Endodermal cell (in vitro differentiated cells): ENCODE measurements at regions not wholly inside any gene's neighbourhood (a gene's known extent, or its start where the extent isn't known, plus 50 kb on each side); places are given as distances from the start of the nearest gene placed in this dataset.

Source experiments
- DNase-seq: peaks from one replicate; pipeline ENCODE4 v3.0.0-alpha.2; 2017
- H3K27ac ChIP-seq: 2 replicates; pipeline ENCODE4 v1.5.1; 2013; ENCODE audit warnings: mild to moderate bottlenecking, low read depth, low read length, moderate library complexity
- H3K27me3 ChIP-seq: 2 replicates; pipeline ENCODE4 v1.6.1; 2013; ENCODE audit warnings: mild to moderate bottlenecking, low read length, moderate library complexity; ENCODE audit not compliant: insufficient read depth, control insufficient read depth, poor library complexity, severe bottlenecking
- H3K36me3 ChIP-seq: 2 replicates; pipeline ENCODE4 v1.7.0; 2013; ENCODE audit warnings: mild to moderate bottlenecking, low read length, moderate library complexity; ENCODE audit not compliant: control insufficient read depth, insufficient read depth
- H3K4me1 ChIP-seq: one replicate; pipeline ENCODE4 v1.7.0; 2013; ENCODE audit warnings: low read length; ENCODE audit not compliant: control insufficient read depth, insufficient read depth
- H3K4me3 ChIP-seq: 2 replicates; pipeline ENCODE4 v1.5.1; 2013; ENCODE audit warnings: mild to moderate bottlenecking, low read length, moderate library complexity
- H3K9ac ChIP-seq: 2 replicates; pipeline ENCODE4 v1.6.1; 2013; ENCODE audit warnings: mild to moderate bottlenecking, low read length, moderate library complexity; ENCODE audit not compliant: poor library complexity, severe bottlenecking; ENCODE audit errors: extremely low read depth
- H3K9me3 ChIP-seq: 2 replicates; pipeline ENCODE4 v1.6.1; 2013; ENCODE audit warnings: mild to moderate bottlenecking, low read length, moderate library complexity; ENCODE audit not compliant: control insufficient read depth
- H3K27ac Mint-ChIP-seq: 2 replicates; pipeline ENCODE4 v1.8.0; 2020; ENCODE audit warnings: mixed read lengths
- H3K27me3 Mint-ChIP-seq: 2 replicates; pipeline ENCODE4 v1.8.0; 2021; ENCODE audit warnings: mild to moderate bottlenecking, mixed read lengths; ENCODE audit not compliant: insufficient read depth
- H3K36me3 Mint-ChIP-seq: 2 replicates; pipeline ENCODE4 v1.8.0; 2020; ENCODE audit warnings: low read depth, mixed read lengths
- H3K4me1 Mint-ChIP-seq: 2 replicates; pipeline ENCODE4 v1.8.0; 2020; ENCODE audit warnings: mixed read lengths
- H3K4me3 Mint-ChIP-seq: 2 replicates; pipeline ENCODE4 v1.8.0; 2020; ENCODE audit warnings: mild to moderate bottlenecking, moderate library complexity, mixed read lengths
- H3K9me3 Mint-ChIP-seq: 2 replicates; pipeline ENCODE4 v1.8.0; 2020; ENCODE audit warnings: mild to moderate bottlenecking, mixed read lengths
- CTCF ChIP-seq: fragments of 200-600 bp; sonication (generic); conservative IDR thresholded peaks from 2 replicates; pipeline ENCODE4 v1.5.0; 2021; ENCODE audit warnings: antibody characterized with exemption, mild to moderate bottlenecking
- WGBS, 2 experiments: methylation state at CpG; one replicate each; pipeline versions ENCODE4 v1.1.5 to v1.1.7; 2013; ENCODE audit warnings: missing lambda C conversion rate in 2 of 2, mixed read lengths in 1 of 2; ENCODE audit not compliant: insufficient coverage in 1 of 2, insufficient read length in 1 of 2; 5-methylcytosine and 5-hydroxymethylcytosine counted together

- 90 to 91% methylated on average over 6 of the region's 6 CpGs for WGBS, 2 experiments
- Mint-ChIP-seq H3K9me3 (no peaks in the 10 kb centered on the region), H3K27ac (no peak overlapping the region), H3K4me1 (peaks cover 17% of the 10 kb centered on the region), H3K27me3 (no peaks in the 10 kb centered on the region), H3K4me3 (no peak overlapping the region), H3K36me3 (no peaks in the 10 kb centered on the region)
- Histone ChIP-seq H3K27ac (no peak overlapping the region), H3K27me3 (no peaks in the 10 kb centered on the region), H3K36me3 (no peaks in the 10 kb centered on the region), H3K4me3 (no peak overlapping the region), H3K4me1 (peaks cover 6% of the 10 kb centered on the region), H3K9me3 (peaks cover 5% of the 10 kb centered on the region), H3K9ac (no peak overlapping the region)
- TF ChIP-seq CTCF: peak; percentile 28
- DNase-seq: no peak
These were observed 135.0 kb upstream of the PRICKLE2 start for GRCh38 chr3:64360280-64360679.

DNA sequence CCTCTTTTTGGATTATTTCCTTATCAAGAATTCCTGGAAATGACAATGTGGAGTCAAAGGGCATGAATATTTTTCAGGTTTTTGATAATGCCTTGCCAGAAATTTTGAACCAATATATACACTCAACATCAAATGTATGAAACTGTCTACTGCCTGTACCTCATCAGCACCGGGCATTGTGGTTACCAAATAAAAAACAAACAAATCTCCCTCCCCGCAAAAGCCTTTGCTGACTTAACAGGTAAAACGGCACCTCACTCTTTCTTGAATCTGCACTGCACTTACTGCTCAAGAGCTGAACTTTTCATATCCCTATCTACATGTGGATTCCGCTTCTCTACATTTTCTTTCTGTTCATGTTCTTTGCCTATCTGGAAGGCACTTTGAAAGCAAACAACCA, 134.5 kb upstream of the PRICKLE2 start:
- H3K4me3 ChIP-seq: no peak overlapping the region
- peaks cover 19% of the 10 kb centered on the region for H3K4me1 Mint-ChIP-seq
- H3K27ac Mint-ChIP-seq: no peak overlapping the region
- H3K9me3 ChIP-seq: peaks cover 5% of the 10 kb centered on the region
- H3K27ac ChIP-seq: no peak overlapping the region
- H3K36me3 Mint-ChIP-seq: no peaks in the 10 kb centered on the region
- TF ChIP-seq CTCF: no peak
- H3K4me1 ChIP-seq: peaks cover 6% of the 10 kb centered on the region
- H3K27me3 ChIP-seq: no peaks in the 10 kb centered on the region
- no peak overlapping the region for H3K4me3 Mint-ChIP-seq
- H3K36me3 ChIP-seq: no peaks in the 10 kb centered on the region
- H3K9me3 Mint-ChIP-seq: no peaks in the 10 kb centered on the region
- DNase-seq: no peak
- WGBS, 2 experiments: 90 to 92% methylated on average over 4 of the region's 4 CpGs
- H3K27me3 Mint-ChIP-seq: no peaks in the 10 kb centered on the region
- H3K9ac ChIP-seq: no peak overlapping the region

- no peaks in the 10 kb centered on the region for H3K36me3 ChIP-seq
- Mint-ChIP-seq H3K4me1 (peaks cover 19% of the 10 kb centered on the region), H3K4me3 (no peak overlapping the region), H3K9me3 (no peaks in the 10 kb centered on the region), H3K36me3 (no peaks in the 10 kb centered on the region), H3K27me3 (no peaks in the 10 kb centered on the region), H3K27ac (no peak overlapping the region)
- 82 to 100% methylated on average over 3 to 4 of the region's 4 CpGs for WGBS, 2 experiments
- peaks cover 5% of the 10 kb centered on the region for H3K9me3 ChIP-seq
- H3K9ac ChIP-seq: no peak overlapping the region
- H3K27ac ChIP-seq: no peak overlapping the region
- no peaks in the 10 kb centered on the region for H3K27me3 ChIP-seq
- no peak for DNase-seq
- no peak for TF ChIP-seq CTCF
- H3K4me1 ChIP-seq: peaks cover 6% of the 10 kb centered on the region
- no peak overlapping the region for H3K4me3 ChIP-seq
These were observed 133.6 kb upstream of the PRICKLE2 start for GRCh38 chr3:64358853-64359252.
